HL-60 (cell line): ENCODE measurements at regions not wholly inside any gene's neighbourhood (a gene's known extent, or its start where the extent isn't known, plus 50 kb on each side); places are given as distances from the start of the nearest gene placed in this dataset.
"Not testable (repeated sequence)": the region's sequence is repeated elsewhere in the genome, so short reads cannot be mapped to it uniquely, and the experiment has no call there.

Experiments
- DNase-seq, 2 experiments: peaks; one replicate each; pipeline ENCODE4 v3.0.0-alpha.2; 2010 to 2020; ENCODE audit warnings: low read depth in 1 of 2, low spot score in 1 of 2
- H3K27ac ChIP-seq: fragments of 250-450 bp; sonication (Bioruptor Pico); replicated peaks from 2 replicates; pipeline ENCODE4 v1.5.1; 2020; ENCODE audit warnings: mild to moderate bottlenecking, moderate library complexity
- H3K27me3 ChIP-seq: fragments of 250-450 bp; sonication (Bioruptor Pico); 2 replicates; pipeline ENCODE4 v1.5.1; 2021; ENCODE audit warnings: mild to moderate bottlenecking, moderate library complexity; ENCODE audit not compliant: insufficient read depth, poor library complexity, severe bottlenecking
- H3K4me3 ChIP-seq: replicated peaks from 2 replicates; pipeline ENCODE4 v1.5.1; 2011; ENCODE audit warnings: mild to moderate bottlenecking, control low read depth, low read length; ENCODE audit not compliant: insufficient read depth
- CTCF ChIP-seq: IDR thresholded peaks from one replicate; pipeline ENCODE4 v1.5.1; 2011; ENCODE audit warnings: low read length, control low read depth, inconsistent platforms; ENCODE audit not compliant: insufficient read depth
- GABPA ChIP-seq: IDR thresholded peaks from 2 replicates; pipeline ENCODE4 v1.6.1; 2012; ENCODE audit warnings: low read depth
- POLR2AphosphoS5 ChIP-seq: IDR thresholded peaks from 2 replicates; pipeline ENCODE4 v1.6.1; 2012; ENCODE audit warnings: low read depth
- SPI1 ChIP-seq: IDR thresholded peaks from 2 replicates; pipeline ENCODE4 v1.6.1; 2012; ENCODE audit warnings: low read depth, mild to moderate bottlenecking, borderline replicate concordance
- TF ChIP-seq, protein P1 (sequence below): IDR thresholded peaks from 2 replicates; pipeline ENCODE4 v1.6.1; 2012; ENCODE audit warnings: low read depth; ENCODE audit not compliant: insufficient replicate concordance

- TF ChIP-seq CTCF (no peak), GABPA (no peak), POLR2AphosphoS5 (no peak), SPI1 (no peak)
- TF ChIP-seq, protein P1, sequence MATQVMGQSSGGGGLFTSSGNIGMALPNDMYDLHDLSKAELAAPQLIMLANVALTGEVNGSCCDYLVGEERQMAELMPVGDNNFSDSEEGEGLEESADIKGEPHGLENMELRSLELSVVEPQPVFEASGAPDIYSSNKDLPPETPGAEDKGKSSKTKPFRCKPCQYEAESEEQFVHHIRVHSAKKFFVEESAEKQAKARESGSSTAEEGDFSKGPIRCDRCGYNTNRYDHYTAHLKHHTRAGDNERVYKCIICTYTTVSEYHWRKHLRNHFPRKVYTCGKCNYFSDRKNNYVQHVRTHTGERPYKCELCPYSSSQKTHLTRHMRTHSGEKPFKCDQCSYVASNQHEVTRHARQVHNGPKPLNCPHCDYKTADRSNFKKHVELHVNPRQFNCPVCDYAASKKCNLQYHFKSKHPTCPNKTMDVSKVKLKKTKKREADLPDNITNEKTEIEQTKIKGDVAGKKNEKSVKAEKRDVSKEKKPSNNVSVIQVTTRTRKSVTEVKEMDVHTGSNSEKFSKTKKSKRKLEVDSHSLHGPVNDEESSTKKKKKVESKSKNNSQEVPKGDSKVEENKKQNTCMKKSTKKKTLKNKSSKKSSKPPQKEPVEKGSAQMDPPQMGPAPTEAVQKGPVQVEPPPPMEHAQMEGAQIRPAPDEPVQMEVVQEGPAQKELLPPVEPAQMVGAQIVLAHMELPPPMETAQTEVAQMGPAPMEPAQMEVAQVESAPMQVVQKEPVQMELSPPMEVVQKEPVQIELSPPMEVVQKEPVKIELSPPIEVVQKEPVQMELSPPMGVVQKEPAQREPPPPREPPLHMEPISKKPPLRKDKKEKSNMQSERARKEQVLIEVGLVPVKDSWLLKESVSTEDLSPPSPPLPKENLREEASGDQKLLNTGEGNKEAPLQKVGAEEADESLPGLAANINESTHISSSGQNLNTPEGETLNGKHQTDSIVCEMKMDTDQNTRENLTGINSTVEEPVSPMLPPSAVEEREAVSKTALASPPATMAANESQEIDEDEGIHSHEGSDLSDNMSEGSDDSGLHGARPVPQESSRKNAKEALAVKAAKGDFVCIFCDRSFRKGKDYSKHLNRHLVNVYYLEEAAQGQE, result no peak
- no peaks in the 10 kb centered on the region for H3K27me3 ChIP-seq
- no peak overlapping the region for H3K27ac ChIP-seq
- peak in 1 of 2 experiments; percentile 11 for DNase-seq
- no peak overlapping the region for H3K4me3 ChIP-seq
Measured at GRCh38 chr2:118371515-118371914, 283.2 kb downstream of the INSIG2 start.

GRCh38 chr2:118369521-118369920, 281.2 kb downstream of the INSIG2 start:
- H3K27ac ChIP-seq, DNase-seq, H3K4me3 ChIP-seq, H3K27me3 ChIP-seq: not testable (repeated sequence)

DNA sequence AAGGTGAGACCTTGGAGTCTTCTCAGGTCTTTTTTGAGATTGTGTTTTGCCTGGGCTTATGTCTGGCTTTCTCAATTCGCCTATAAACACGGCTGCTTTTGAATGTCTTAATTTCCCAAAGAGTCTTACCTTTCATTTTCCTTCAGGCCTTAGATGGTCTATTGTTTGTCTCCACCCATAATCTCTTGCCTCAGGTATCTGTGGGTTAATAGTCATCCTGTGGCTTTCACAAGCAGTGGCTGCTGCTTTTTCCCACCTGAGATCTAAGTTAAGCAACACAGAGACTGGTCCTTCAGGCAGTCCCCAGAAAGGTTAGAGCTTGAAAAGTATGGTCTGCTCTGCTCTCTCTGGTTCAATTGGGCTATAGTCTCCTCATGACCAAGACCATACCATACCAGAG, 275.3 kb downstream of the INSIG2 start:
- TF ChIP-seq, protein P1, result no peak
- no peak for TF ChIP-seq CTCF
- TF ChIP-seq GABPA, result no peak
- TF ChIP-seq POLR2AphosphoS5, result no peak
- no peak for TF ChIP-seq SPI1
- Histone ChIP-seq H3K27ac (no peak overlapping the region), H3K4me3 (no peak overlapping the region), H3K27me3 (no peaks in the 10 kb centered on the region)
- DNase-seq, result no peak

- H3K27ac ChIP-seq, result no peak overlapping the region
- no peak for DNase-seq
- TF ChIP-seq POLR2AphosphoS5, result no peak
- TF ChIP-seq, protein P1, result no peak
- no peak for TF ChIP-seq CTCF
- TF ChIP-seq GABPA, result no peak
- no peak for TF ChIP-seq SPI1
- H3K4me3 ChIP-seq, result no peak overlapping the region
- H3K27me3 ChIP-seq, result no peaks in the 10 kb centered on the region
Measured at GRCh38 chr2:118356051-118356450, 267.8 kb downstream of the INSIG2 start.
